HCT116 (cell line): ENCODE measurements at regions not wholly inside any gene's neighbourhood (a gene's known extent, or its start where the extent isn't known, plus 50 kb on each side); places are given as distances from the start of the nearest gene placed in this dataset.

Experiments used
- ATAC-seq: fragments of 200-7000 bp; cut with Tn5 transposase; 2 replicates; pipeline ENCODE4 v1.9.1; 2020; ENCODE audit warnings: mild to moderate bottlenecking, moderate library complexity
- BruUV-seq: library from RNA; stranded (reverse); fragments of 400-500 nt; replicated peaks from 2 replicates; lab custom pipeline; 2021; lab: Mats Ljungman, UMichigan
- CTCF ChIA-PET: fragments of 300-600 bp; sonication (Branson Sonifier 250); formaldehyde crosslinking; loops from one replicate; lab custom pipeline; 2021; ENCODE audit warnings: antibody characterized with exemption; lab: Charles Lee
- POLR2A ChIA-PET: fragments of 300-600, 350-600 bp; sonication (Branson Sonifier 250); formaldehyde crosslinking; loops from one replicate; lab custom pipeline; 2021; ENCODE audit warnings: antibody characterized with exemption; lab: Charles Lee
- RAD21 ChIA-PET, 2 experiments: fragments of 300-600 bp; sonication (Branson Sonifier 250); formaldehyde crosslinking; loops; one replicate each; lab custom pipeline; 2023; ENCODE audit warnings: low total read pairs in 2 of 2; ENCODE audit not compliant: uncharacterized antibody in 2 of 2, unreplicated experiment in 2 of 2, low non-redundant PET in 1 of 2; lab: Charles Lee
- DNase-seq: peaks from one replicate; pipeline ENCODE4 v3.0.0-alpha.2; 2010; ENCODE audit warnings: low read depth, low spot score
- H2AFZ ChIP-seq: fragments of 200-600 bp; shearing (Covaris generic), sonication (generic); 2 replicates; pipeline ENCODE4 v1.6.1; 2017; ENCODE audit warnings: low read depth, mixed run types, mixed read lengths, antibody characterized with exemption, low read length; ENCODE audit not compliant: poor library complexity, severe bottlenecking
- H3K27ac ChIP-seq: 2 replicates; pipeline ENCODE4 v1.5.1; 2012; ENCODE audit warnings: low read depth, low read length
- H3K27me3 ChIP-seq: fragments of 200-600 bp; sonication (generic); 2 replicates; pipeline ENCODE4 v1.6.1; 2016; ENCODE audit warnings: mixed run types, low read length, mixed read lengths; ENCODE audit not compliant: insufficient read depth
- H3K36me3 ChIP-seq, 2 experiments: fragments of 200-500 bp in 1 of 2; fragments of 200-600 bp in 1 of 2; sonication (Bioruptor generic) in 1 of 2; sonication (generic) in 1 of 2; 2 replicates each; pipeline versions ENCODE4 v1.5.1 to v1.6.1; 2014 to 2016; ENCODE audit warnings: low read length in 2 of 2, inconsistent platforms in 1 of 2, mixed read lengths in 1 of 2, mixed run types in 1 of 2; ENCODE audit not compliant: insufficient read depth in 2 of 2, control insufficient read depth in 1 of 2
- H3K4me1 ChIP-seq, 2 experiments: fragments of 200-600 bp in 1 of 2; sonication (generic) in 1 of 2; 2 replicates each; pipeline versions ENCODE4 v1.5.1 to v1.6.1; 2012 to 2017; ENCODE audit warnings: low read length in 2 of 2, inconsistent platforms in 1 of 2, mild to moderate bottlenecking in 1 of 2, mixed read lengths in 1 of 2, mixed run types in 1 of 2, moderate library complexity in 1 of 2; ENCODE audit not compliant: insufficient read depth in 2 of 2, control insufficient read depth in 1 of 2
- H3K4me2 ChIP-seq: fragments of 200-600 bp; sonication (generic); 2 replicates; pipeline ENCODE4 v1.6.1; 2017; ENCODE audit warnings: mixed run types, low read length, mixed read lengths
- H3K4me3 ChIP-seq, 2 experiments: fragments of 200-600 bp in 1 of 2; sonication (generic) in 1 of 2; replicated peaks in 1 of 2; 2 replicates each; pipeline ENCODE4 v1.5.1; 2011 to 2016; ENCODE audit warnings: low read length in 2 of 2, control low read depth in 1 of 2, low read depth in 1 of 2, mild to moderate bottlenecking in 1 of 2, mixed read lengths in 1 of 2, mixed run types in 1 of 2
- H3K79me2 ChIP-seq: fragments of 200-600 bp; sonication (generic); 2 replicates; pipeline ENCODE4 v1.6.1; 2017; ENCODE audit warnings: mild to moderate bottlenecking, mixed run types, low read length, moderate library complexity, mixed read lengths; ENCODE audit not compliant: insufficient read depth
- H3K9ac ChIP-seq: fragments of 200-600 bp; sonication (generic); 2 replicates; pipeline ENCODE4 v1.6.1; 2016; ENCODE audit warnings: low read length, mixed read lengths
- H3K9me2 ChIP-seq: fragments of 200-600 bp; sonication (generic), shearing (Covaris generic); 2 replicates; pipeline ENCODE4 v1.6.1; 2017; ENCODE audit warnings: mixed run types, mild to moderate bottlenecking, moderate library complexity; ENCODE audit not compliant: insufficient read depth
- H3K9me3 ChIP-seq, 2 experiments: fragments of 200-500 bp in 1 of 2; fragments of 200-600 bp in 1 of 2; sonication (Bioruptor generic) in 1 of 2; sonication (generic) in 1 of 2; 2 replicates each; pipeline ENCODE4 v1.6.1; 2014 to 2017; ENCODE audit warnings: low read length in 2 of 2, mixed read lengths in 2 of 2, inconsistent platforms in 1 of 2, low read depth in 1 of 2, mild to moderate bottlenecking in 1 of 2, mixed run types in 1 of 2, moderate library complexity in 1 of 2; ENCODE audit not compliant: control insufficient read depth in 1 of 2, insufficient read depth in 1 of 2
- H4K20me1 ChIP-seq: fragments of 200-600 bp; sonication (generic), shearing (Covaris generic); 2 replicates; pipeline ENCODE4 v1.6.1; 2017; ENCODE audit warnings: mixed run types, mild to moderate bottlenecking, moderate library complexity; ENCODE audit not compliant: insufficient read depth
- CEBPB ChIP-seq: IDR thresholded peaks from 2 replicates; pipeline ENCODE4 v1.6.1; 2012; ENCODE audit warnings: low read depth
- EGR1 ChIP-seq: IDR thresholded peaks from 2 replicates; pipeline ENCODE4 v1.6.1; 2012; ENCODE audit warnings: low read depth
- EZH2 ChIP-seq: fragments of 200-600 bp; sonication (generic); IDR thresholded peaks from 2 replicates; pipeline ENCODE4 v1.6.1; 2017; ENCODE audit warnings: antibody characterized with exemption, mixed run types
- FOSL1 ChIP-seq: IDR thresholded peaks from 2 replicates; pipeline ENCODE4 v1.6.1; 2012; ENCODE audit warnings: low read depth
- JUND ChIP-seq: IDR thresholded peaks from 2 replicates; pipeline ENCODE4 v1.6.1; 2012
- SIN3A ChIP-seq: IDR thresholded peaks from 2 replicates; pipeline ENCODE4 v1.6.1; 2012; ENCODE audit warnings: low read depth
- SP1 ChIP-seq: IDR thresholded peaks from 2 replicates; pipeline ENCODE4 v1.6.1; 2012; ENCODE audit warnings: low read depth
- SRF ChIP-seq: IDR thresholded peaks from 2 replicates; pipeline ENCODE4 v1.6.1; 2012; ENCODE audit warnings: low read depth
- YY1 ChIP-seq: IDR thresholded peaks from 2 replicates; pipeline ENCODE4 v1.6.1; 2011; ENCODE audit warnings: low read length, low read depth, moderate library complexity, mild to moderate bottlenecking; ENCODE audit not compliant: insufficient replicate concordance; ENCODE audit errors: extremely low read depth
- ZFX ChIP-seq: fragments of 450-650 bp; IDR thresholded peaks from 2 replicates; pipeline ENCODE4 v1.6.1; 2017
- intact Hi-C: fragments of 100-400 bp; cut with micrococcal nuclease; formaldehyde crosslinking; loops from 2 replicates; pipeline ENCODE4 v1.10.0; 2022
- TF ChIP-seq, protein P1 (sequence below): IDR thresholded peaks from 2 replicates; pipeline ENCODE4 v1.6.1; 2012
- TF ChIP-seq, protein P2 (sequence below): IDR thresholded peaks from 2 replicates; pipeline ENCODE4 v1.6.1; 2012; ENCODE audit warnings: low read depth
- TF ChIP-seq, protein P3 (sequence below): IDR thresholded peaks from 2 replicates; pipeline ENCODE4 v1.6.1; 2012
- TF ChIP-seq, protein P4 (sequence below), 3 experiments: fragments of 200-600 bp in 1 of 3; sonication (generic) in 1 of 3; IDR thresholded peaks in 2 of 3; conservative IDR thresholded peaks in 1 of 3; 2 replicates each; pipeline ENCODE4 v1.5.1; 2012 to 2017; ENCODE audit warnings: low read depth in 2 of 3, low read length in 2 of 3, antibody characterized with exemption in 1 of 3, borderline replicate concordance in 1 of 3, control low read depth in 1 of 3, mild to moderate bottlenecking in 1 of 3, mixed read lengths in 1 of 3, mixed run types in 1 of 3, moderate library complexity in 1 of 3; ENCODE audit not compliant: insufficient read depth in 1 of 3

DNA sequence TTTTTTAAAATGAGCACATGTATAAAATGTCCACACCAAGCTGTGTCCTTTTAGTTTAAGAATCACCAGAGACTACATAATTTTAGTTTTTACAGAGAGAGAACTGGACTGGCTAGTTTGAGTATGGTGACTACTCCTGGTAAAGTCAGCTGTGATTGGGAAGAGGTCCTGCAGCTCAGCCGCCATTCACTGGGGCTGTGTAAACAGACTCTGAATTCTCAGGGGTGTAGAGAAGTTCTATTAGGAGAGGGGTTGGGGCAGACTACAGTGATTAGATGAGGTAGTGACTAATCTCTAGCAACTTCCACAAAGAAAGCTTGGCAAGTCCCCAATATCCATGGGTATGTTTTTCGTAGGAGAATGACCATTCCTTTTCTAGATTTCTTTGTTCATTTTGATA is 341.2 kb upstream of the MAP3K7 start:
- intact Hi-C loops: no loop called here
- DNase-seq: no peak
- no peak overlapping the region for H3K4me3 ChIP-seq
- ChIA-PET RAD21 (no interaction called here), POLR2A (no interaction called here), CTCF (no interaction called here)
- no peak for TF ChIP-seq SP1
- TF ChIP-seq SIN3A: no peak
- no peak for TF ChIP-seq SRF
- TF ChIP-seq FOSL1: no peak
- no peak for TF ChIP-seq ZFX
- TF ChIP-seq JUND: no peak
- TF ChIP-seq, protein P1, sequence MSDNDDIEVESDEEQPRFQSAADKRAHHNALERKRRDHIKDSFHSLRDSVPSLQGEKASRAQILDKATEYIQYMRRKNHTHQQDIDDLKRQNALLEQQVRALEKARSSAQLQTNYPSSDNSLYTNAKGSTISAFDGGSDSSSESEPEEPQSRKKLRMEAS: no peak
- no peak for TF ChIP-seq EZH2
- TF ChIP-seq, protein P2, sequence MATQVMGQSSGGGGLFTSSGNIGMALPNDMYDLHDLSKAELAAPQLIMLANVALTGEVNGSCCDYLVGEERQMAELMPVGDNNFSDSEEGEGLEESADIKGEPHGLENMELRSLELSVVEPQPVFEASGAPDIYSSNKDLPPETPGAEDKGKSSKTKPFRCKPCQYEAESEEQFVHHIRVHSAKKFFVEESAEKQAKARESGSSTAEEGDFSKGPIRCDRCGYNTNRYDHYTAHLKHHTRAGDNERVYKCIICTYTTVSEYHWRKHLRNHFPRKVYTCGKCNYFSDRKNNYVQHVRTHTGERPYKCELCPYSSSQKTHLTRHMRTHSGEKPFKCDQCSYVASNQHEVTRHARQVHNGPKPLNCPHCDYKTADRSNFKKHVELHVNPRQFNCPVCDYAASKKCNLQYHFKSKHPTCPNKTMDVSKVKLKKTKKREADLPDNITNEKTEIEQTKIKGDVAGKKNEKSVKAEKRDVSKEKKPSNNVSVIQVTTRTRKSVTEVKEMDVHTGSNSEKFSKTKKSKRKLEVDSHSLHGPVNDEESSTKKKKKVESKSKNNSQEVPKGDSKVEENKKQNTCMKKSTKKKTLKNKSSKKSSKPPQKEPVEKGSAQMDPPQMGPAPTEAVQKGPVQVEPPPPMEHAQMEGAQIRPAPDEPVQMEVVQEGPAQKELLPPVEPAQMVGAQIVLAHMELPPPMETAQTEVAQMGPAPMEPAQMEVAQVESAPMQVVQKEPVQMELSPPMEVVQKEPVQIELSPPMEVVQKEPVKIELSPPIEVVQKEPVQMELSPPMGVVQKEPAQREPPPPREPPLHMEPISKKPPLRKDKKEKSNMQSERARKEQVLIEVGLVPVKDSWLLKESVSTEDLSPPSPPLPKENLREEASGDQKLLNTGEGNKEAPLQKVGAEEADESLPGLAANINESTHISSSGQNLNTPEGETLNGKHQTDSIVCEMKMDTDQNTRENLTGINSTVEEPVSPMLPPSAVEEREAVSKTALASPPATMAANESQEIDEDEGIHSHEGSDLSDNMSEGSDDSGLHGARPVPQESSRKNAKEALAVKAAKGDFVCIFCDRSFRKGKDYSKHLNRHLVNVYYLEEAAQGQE: no peak
- TF ChIP-seq, protein P3, sequence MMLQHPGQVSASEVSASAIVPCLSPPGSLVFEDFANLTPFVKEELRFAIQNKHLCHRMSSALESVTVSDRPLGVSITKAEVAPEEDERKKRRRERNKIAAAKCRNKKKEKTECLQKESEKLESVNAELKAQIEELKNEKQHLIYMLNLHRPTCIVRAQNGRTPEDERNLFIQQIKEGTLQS: no peak
- TF ChIP-seq, protein P4, sequence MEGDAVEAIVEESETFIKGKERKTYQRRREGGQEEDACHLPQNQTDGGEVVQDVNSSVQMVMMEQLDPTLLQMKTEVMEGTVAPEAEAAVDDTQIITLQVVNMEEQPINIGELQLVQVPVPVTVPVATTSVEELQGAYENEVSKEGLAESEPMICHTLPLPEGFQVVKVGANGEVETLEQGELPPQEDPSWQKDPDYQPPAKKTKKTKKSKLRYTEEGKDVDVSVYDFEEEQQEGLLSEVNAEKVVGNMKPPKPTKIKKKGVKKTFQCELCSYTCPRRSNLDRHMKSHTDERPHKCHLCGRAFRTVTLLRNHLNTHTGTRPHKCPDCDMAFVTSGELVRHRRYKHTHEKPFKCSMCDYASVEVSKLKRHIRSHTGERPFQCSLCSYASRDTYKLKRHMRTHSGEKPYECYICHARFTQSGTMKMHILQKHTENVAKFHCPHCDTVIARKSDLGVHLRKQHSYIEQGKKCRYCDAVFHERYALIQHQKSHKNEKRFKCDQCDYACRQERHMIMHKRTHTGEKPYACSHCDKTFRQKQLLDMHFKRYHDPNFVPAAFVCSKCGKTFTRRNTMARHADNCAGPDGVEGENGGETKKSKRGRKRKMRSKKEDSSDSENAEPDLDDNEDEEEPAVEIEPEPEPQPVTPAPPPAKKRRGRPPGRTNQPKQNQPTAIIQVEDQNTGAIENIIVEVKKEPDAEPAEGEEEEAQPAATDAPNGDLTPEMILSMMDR (IDR thresholded peaks at IDR 0.05 in 2 of 3, conservative IDR thresholded peaks at IDR 0.05 in 1 of 3; ENCODE audit: borderline replicate concordance in 1 of 3, insufficient read depth in 1 of 3, low read depth in 2 of 3, low read length in 2 of 3): no peak
- TF ChIP-seq YY1: no peak
- no peak for TF ChIP-seq CEBPB
- no peak for TF ChIP-seq EGR1
- no peaks in the 10 kb centered on the region for H3K79me2 ChIP-seq
- no peaks in the 10 kb centered on the region; the same call in 1 of the 2 replicates for H4K20me1 ChIP-seq
- no peaks in the 10 kb centered on the region for H3K9me3 ChIP-seq
- ATAC-seq: no peak
- H3K4me1 ChIP-seq: no peaks in the 10 kb centered on the region
- H3K27me3 ChIP-seq: no peaks in the 10 kb centered on the region
- H3K27ac ChIP-seq: no peak overlapping the region
- no peaks in the 10 kb centered on the region for H3K36me3 ChIP-seq
- no peaks in the 10 kb centered on the region for H3K9me2 ChIP-seq
- no peak overlapping the region for H3K9ac ChIP-seq
- no peak overlapping the region for H3K4me2 ChIP-seq
- no peak overlapping the region for H2AFZ ChIP-seq
- BruUV-seq: no TSS peak
